B cell (primary cell): ENCODE measurements at regions not wholly inside any gene's neighbourhood (a gene's known extent, or its start where the extent isn't known, plus 50 kb on each side); places are given as distances from the start of the nearest gene placed in this dataset.

Experiments
- ATAC-seq: fragments of 200-7000 bp; cut with Tn5 transposase; one replicate; pipeline ENCODE4 v1.10.0; 2021; ENCODE audit warnings: low read depth, mild to moderate bottlenecking, moderate number of reproducible peaks, moderate library complexity
- CTCF ChIA-PET: fragments of 350-600 bp; sonication (Branson Sonifier 250); formaldehyde crosslinking; loops from one replicate; lab custom pipeline; 2021; ENCODE audit warnings: antibody characterized with exemption, inconsistent platforms; lab: Charles Lee
- POLR2A ChIA-PET: fragments of 350-600 bp; sonication (Branson Sonifier 250); formaldehyde crosslinking; loops from one replicate; lab custom pipeline; 2021; ENCODE audit warnings: antibody characterized with exemption; lab: Charles Lee
- DNase-seq: peaks from one replicate; pipeline ENCODE4 v3.0.0; 2013
- H2AFZ ChIP-seq: 2 replicates; pipeline ENCODE4 v1.6.1; 2012; ENCODE audit warnings: mild to moderate bottlenecking, low read depth, low read length; ENCODE audit not compliant: insufficient read depth, poor library complexity, severe bottlenecking
- H3K27ac ChIP-seq, 2 donors: 1 replicate in 1 of 2; 2 replicates in 1 of 2; pipeline ENCODE4 v1.5.1; 2012 to 2013; ENCODE audit warnings: low read length in 2 of 2, mild to moderate bottlenecking in 2 of 2, moderate library complexity in 1 of 2
- H3K27me3 ChIP-seq, 4 experiments: fragments of 200-600 bp in 1 of 4; sonication (generic) in 1 of 4; replicated peaks in 1 of 4; 1 replicate in 2 of 4; 2 replicates in 2 of 4; pipeline versions ENCODE4 v1.6.1 to v1.7.0; 2013 to 2016; ENCODE audit warnings: low read length in 3 of 4, mild to moderate bottlenecking in 2 of 4, mixed read lengths in 1 of 4, moderate library complexity in 1 of 4; ENCODE audit not compliant: insufficient read depth in 4 of 4, control insufficient read depth in 3 of 4; ENCODE audit errors: control extremely low read depth in 1 of 4
- H3K36me3 ChIP-seq, 2 experiments: replicated peaks in 1 of 2; 1 replicate in 1 of 2; 2 replicates in 1 of 2; pipeline versions ENCODE4 v1.6.1 to v1.7.1; 2013; ENCODE audit warnings: low read length in 1 of 2; ENCODE audit not compliant: insufficient read depth in 2 of 2, control insufficient read depth in 1 of 2; ENCODE audit errors: control extremely low read depth in 1 of 2, extremely low read depth in 1 of 2
- H3K4me1 ChIP-seq, 2 donors: fragments of 200-600 bp in 1 of 2; sonication (generic) in 1 of 2; 1 replicate in 1 of 2; 2 replicates in 1 of 2; pipeline versions ENCODE4 v1.5.1 to v1.6.1; 2013 to 2017; ENCODE audit warnings: low read length in 2 of 2; ENCODE audit not compliant: control insufficient read depth in 2 of 2, insufficient read depth in 2 of 2
- H3K4me2 ChIP-seq: replicated peaks from 2 replicates; pipeline ENCODE3; 2012; ENCODE audit warnings: mild to moderate bottlenecking, low read depth, low read length; ENCODE audit not compliant: poor library complexity, severe bottlenecking
- H3K4me3 ChIP-seq, 5 experiments: fragments of 200-600 bp in 1 of 5; sonication (generic) in 1 of 5; 1 replicate in 3 of 5; 2 replicates in 2 of 5; pipeline versions ENCODE4 v1.5.1 to v1.7.0; 2011 to 2016; ENCODE audit warnings: low read length in 4 of 5, mild to moderate bottlenecking in 4 of 5, low read depth in 2 of 5, control low read depth in 1 of 5, moderate library complexity in 1 of 5; ENCODE audit not compliant: insufficient read depth in 1 of 5; ENCODE audit errors: control extremely low read depth in 1 of 5, extremely low read depth in 1 of 5
- H3K79me2 ChIP-seq: fragments of 200-600 bp; sonication (generic); one replicate; pipeline ENCODE4 v1.6.0; 2016; ENCODE audit warnings: low read length; ENCODE audit not compliant: control insufficient read depth, insufficient read depth
- H3K9ac ChIP-seq: fragments of 200-600 bp; sonication (generic); 2 replicates; pipeline ENCODE4 v1.6.1; 2017; ENCODE audit warnings: mild to moderate bottlenecking, low read length, moderate library complexity
- H3K9me3 ChIP-seq, 3 donors: one replicate each; pipeline versions ENCODE4 v1.6.1 to v1.7.1; 2013; ENCODE audit warnings: low read length in 2 of 3; ENCODE audit not compliant: control insufficient read depth in 2 of 3, insufficient read depth in 1 of 3; ENCODE audit errors: control extremely low read depth in 1 of 3
- H4K20me1 ChIP-seq: 2 replicates; pipeline ENCODE4 v1.6.0; 2012; ENCODE audit warnings: mild to moderate bottlenecking, low read length; ENCODE audit not compliant: insufficient read depth, control insufficient read depth, poor library complexity, severe bottlenecking
- H3K27ac Mint-ChIP-seq: one replicate; pipeline ENCODE4 v1.8.0; 2021; ENCODE audit warnings: mixed read lengths
- H3K27me3 Mint-ChIP-seq: one replicate; pipeline ENCODE4 v1.8.0; 2021; ENCODE audit warnings: mixed read lengths
- H3K4me1 Mint-ChIP-seq: one replicate; pipeline ENCODE4 v1.8.0; 2021; ENCODE audit warnings: mixed read lengths
- H3K4me3 Mint-ChIP-seq: one replicate; pipeline ENCODE4 v1.8.0; 2021; ENCODE audit warnings: mixed read lengths
- H3K9me3 Mint-ChIP-seq: one replicate; pipeline ENCODE4 v1.8.0; 2022; ENCODE audit warnings: mixed read lengths; ENCODE audit not compliant: insufficient read depth
- EZH2 ChIP-seq: IDR thresholded peaks from 2 replicates; pipeline ENCODE4 v1.6.1; 2012; ENCODE audit warnings: borderline replicate concordance, low read depth, mild to moderate bottlenecking, moderate library complexity, low read length; ENCODE audit not compliant: insufficient read depth, poor library complexity, severe bottlenecking
- WGBS: methylation state at CpG from one replicate; pipeline ENCODE4 v1.1.5; 2013; ENCODE audit warnings: missing lambda C conversion rate; ENCODE audit not compliant: insufficient coverage; 5-methylcytosine and 5-hydroxymethylcytosine counted together
- intact Hi-C: fragments of 100-400 bp; cut with micrococcal nuclease; formaldehyde crosslinking; loops from one replicate; pipeline ENCODE4 v1.10.0; 2022
- TF ChIP-seq, protein P1 (sequence below): fragments of 200-600 bp; IDR thresholded peaks from one replicate; pipeline ENCODE4 v1.8.0; 2022; ENCODE audit warnings: antibody characterized with exemption, mild to moderate bottlenecking

GRCh38 chr2:150859877-150860276, 372.4 kb upstream of the RND3 start:
- ChIA-PET CTCF (no interaction called here), POLR2A (no interaction called here)
- H3K9me3 ChIP-seq, result peaks cover 0 to 7% (median 0%) of the 10 kb centered on the region in 3 donors
- Mint-ChIP-seq H3K4me1 (no peaks in the 10 kb centered on the region), H3K27me3 (no peaks in the 10 kb centered on the region), H3K4me3 (no peak overlapping the region), H3K9me3 (peaks cover 5% of the 10 kb centered on the region), H3K27ac (no peak overlapping the region)
- H3K9ac ChIP-seq, result no peak overlapping the region
- H3K27ac ChIP-seq, result no peak overlapping the region
- ATAC-seq (no peak), DNase-seq (no peak)
- intact Hi-C loops, result no loop called here
- H3K27me3 ChIP-seq, result no peaks in the 10 kb centered on the region
- H3K4me3 ChIP-seq, result no peak overlapping the region
- H2AFZ ChIP-seq, result no peak overlapping the region
- no peaks in the 10 kb centered on the region for H3K79me2 ChIP-seq
- no peaks in the 10 kb centered on the region for H3K4me1 ChIP-seq
- no peaks in the 10 kb centered on the region for H4K20me1 ChIP-seq
- H3K4me2 ChIP-seq, result no peak overlapping the region
- TF ChIP-seq, protein P1, sequence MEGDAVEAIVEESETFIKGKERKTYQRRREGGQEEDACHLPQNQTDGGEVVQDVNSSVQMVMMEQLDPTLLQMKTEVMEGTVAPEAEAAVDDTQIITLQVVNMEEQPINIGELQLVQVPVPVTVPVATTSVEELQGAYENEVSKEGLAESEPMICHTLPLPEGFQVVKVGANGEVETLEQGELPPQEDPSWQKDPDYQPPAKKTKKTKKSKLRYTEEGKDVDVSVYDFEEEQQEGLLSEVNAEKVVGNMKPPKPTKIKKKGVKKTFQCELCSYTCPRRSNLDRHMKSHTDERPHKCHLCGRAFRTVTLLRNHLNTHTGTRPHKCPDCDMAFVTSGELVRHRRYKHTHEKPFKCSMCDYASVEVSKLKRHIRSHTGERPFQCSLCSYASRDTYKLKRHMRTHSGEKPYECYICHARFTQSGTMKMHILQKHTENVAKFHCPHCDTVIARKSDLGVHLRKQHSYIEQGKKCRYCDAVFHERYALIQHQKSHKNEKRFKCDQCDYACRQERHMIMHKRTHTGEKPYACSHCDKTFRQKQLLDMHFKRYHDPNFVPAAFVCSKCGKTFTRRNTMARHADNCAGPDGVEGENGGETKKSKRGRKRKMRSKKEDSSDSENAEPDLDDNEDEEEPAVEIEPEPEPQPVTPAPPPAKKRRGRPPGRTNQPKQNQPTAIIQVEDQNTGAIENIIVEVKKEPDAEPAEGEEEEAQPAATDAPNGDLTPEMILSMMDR, result no peak
- no peak for TF ChIP-seq EZH2
- H3K36me3 ChIP-seq, result no peaks in the 10 kb centered on the region

- no peak overlapping the region for H3K4me2 ChIP-seq
- no peak overlapping the region for H3K9ac ChIP-seq
- Mint-ChIP-seq H3K9me3 (no peaks in the 10 kb centered on the region), H3K27me3 (no peaks in the 10 kb centered on the region), H3K4me3 (no peak overlapping the region), H3K27ac (no peak overlapping the region), H3K4me1 (no peaks in the 10 kb centered on the region)
- no peaks in the 10 kb centered on the region for H4K20me1 ChIP-seq
- DNase-seq (no peak), ATAC-seq (no peak)
- H2AFZ ChIP-seq, result no peak overlapping the region
- 71% methylated on average over 1 of the region's 1 CpG for WGBS
- H3K79me2 ChIP-seq, result no peaks in the 10 kb centered on the region
- H3K4me3 ChIP-seq, result no peak overlapping the region
- peaks cover 0 to 7% (median 0%) of the 10 kb centered on the region in 3 donors for H3K9me3 ChIP-seq
- H3K27ac ChIP-seq, result no peak overlapping the region
- no peaks in the 10 kb centered on the region for H3K4me1 ChIP-seq
- intact Hi-C loops, result no loop called here
- no peaks in the 10 kb centered on the region for H3K27me3 ChIP-seq
- CTCF ChIA-PET, result no interaction called here
- POLR2A ChIA-PET, result no interaction called here
- H3K36me3 ChIP-seq, result no peaks in the 10 kb centered on the region
- TF ChIP-seq, protein P1, result no peak
- TF ChIP-seq EZH2, result no peak
Observed at GRCh38 chr2:150859162-150859561, 371.7 kb upstream of the RND3 start.
